Activated T-cell treated with anti-CD3 and anti-CD28 coated beads, Interleukin-2, amount 50 U/mL, for 48 hours (primary cell): ENCODE measurements at regions not wholly inside any gene's neighbourhood (a gene's known extent, or its start where the extent isn't known, plus 50 kb on each side); places are given as distances from the start of the nearest gene placed in this dataset.

ENCODE experiments used
- DNase-seq, 2 experiments: peaks; one replicate each; pipeline ENCODE4 v3.0.0-alpha.2; 2020

- DNase-seq, result no peak
Observed at GRCh38 chr12:76256904-76257303, 91.3 kb downstream of the BBS10 start.

- no peak for DNase-seq
Observed at GRCh38 chr12:76256321-76256720, 91.9 kb downstream of the BBS10 start.

GRCh38 chr12:76255692-76256091 is 92.5 kb downstream of the BBS10 start:
- DNase-seq, result no peak

- no peak for DNase-seq
Observed at GRCh38 chr12:76255281-76255680, 92.9 kb downstream of the BBS10 start.

- no peak for DNase-seq
Observed at GRCh38 chr12:76252031-76252430, 96.2 kb downstream of the BBS10 start.

GRCh38 chr12:76250256-76250655 is 98.0 kb downstream of the BBS10 start:
- no peak for DNase-seq

GRCh38 chr12:76249501-76249900 is 98.7 kb downstream of the BBS10 start:
- no peak for DNase-seq

- no peak for DNase-seq
Observed at GRCh38 chr12:76247992-76248391, 100.2 kb downstream of the BBS10 start.

- no peak for DNase-seq
Observed at GRCh38 chr12:76247026-76247646, 101.1 kb downstream of the BBS10 start.

GRCh38 chr12:76246611-76247010 is 101.6 kb downstream of the BBS10 start:
- DNase-seq, result no peak

GRCh38 chr12:76244300-76244699 is 103.9 kb downstream of the BBS10 start:
- DNase-seq, result no peak

GRCh38 chr12:76242813-76243550 is 105.2 kb downstream of the BBS10 start:
- DNase-seq, result no peak

GRCh38 chr12:76241371-76241770 is 106.8 kb downstream of the BBS10 start:
- DNase-seq, result no peak

- no peak for DNase-seq
Observed at GRCh38 chr12:76240281-76240680, 107.9 kb downstream of the BBS10 start.

- DNase-seq, result no peak
Observed at GRCh38 chr12:76238688-76239087, 109.5 kb downstream of the BBS10 start.

- DNase-seq, result no peak
Observed at GRCh38 chr12:76237086-76237701, 111.0 kb downstream of the BBS10 start.

- DNase-seq, result no peak
Observed at GRCh38 chr12:76236640-76237039, 111.6 kb downstream of the BBS10 start.

- no peak for DNase-seq
Observed at GRCh38 chr12:76234741-76235140, 113.5 kb downstream of the BBS10 start.

- DNase-seq, result no peak
Observed at GRCh38 chr12:76232013-76232412, 116.2 kb downstream of the BBS10 start.

- no peak for DNase-seq
Observed at GRCh38 chr12:76226956-76227355, 121.3 kb downstream of the BBS10 start.

GRCh38 chr12:76226397-76226796 is 121.8 kb downstream of the BBS10 start:
- DNase-seq, result no peak

- no peak for DNase-seq
Observed at GRCh38 chr12:76223869-76224268, 124.3 kb downstream of the BBS10 start.

GRCh38 chr12:76220980-76221379 is 127.2 kb downstream of the BBS10 start:
- DNase-seq, result no peak

GRCh38 chr12:76219806-76220205 is 128.4 kb downstream of the BBS10 start:
- DNase-seq, result no peak
